HG02798 (cell line): ENCODE measurements at regions not wholly inside any gene's neighbourhood (a gene's known extent, or its start where the extent isn't known, plus 50 kb on each side); places are given as distances from the start of the nearest gene placed in this dataset.
A peak's percentile ranks its signal among the peaks of the same experiment; 100 is the strongest.
"Not testable (repeated sequence)": the region's sequence is repeated elsewhere in the genome, so short reads cannot be mapped to it uniquely, and the experiment has no call there.

Source experiments
- ATAC-seq: cut with Tn5 transposase; IDR thresholded peaks from one replicate; pipeline ENCODE4 v1.9.1; 2021; ENCODE audit warnings: mild to moderate bottlenecking; ENCODE audit not compliant: unreplicated experiment, poor library complexity

DNA sequence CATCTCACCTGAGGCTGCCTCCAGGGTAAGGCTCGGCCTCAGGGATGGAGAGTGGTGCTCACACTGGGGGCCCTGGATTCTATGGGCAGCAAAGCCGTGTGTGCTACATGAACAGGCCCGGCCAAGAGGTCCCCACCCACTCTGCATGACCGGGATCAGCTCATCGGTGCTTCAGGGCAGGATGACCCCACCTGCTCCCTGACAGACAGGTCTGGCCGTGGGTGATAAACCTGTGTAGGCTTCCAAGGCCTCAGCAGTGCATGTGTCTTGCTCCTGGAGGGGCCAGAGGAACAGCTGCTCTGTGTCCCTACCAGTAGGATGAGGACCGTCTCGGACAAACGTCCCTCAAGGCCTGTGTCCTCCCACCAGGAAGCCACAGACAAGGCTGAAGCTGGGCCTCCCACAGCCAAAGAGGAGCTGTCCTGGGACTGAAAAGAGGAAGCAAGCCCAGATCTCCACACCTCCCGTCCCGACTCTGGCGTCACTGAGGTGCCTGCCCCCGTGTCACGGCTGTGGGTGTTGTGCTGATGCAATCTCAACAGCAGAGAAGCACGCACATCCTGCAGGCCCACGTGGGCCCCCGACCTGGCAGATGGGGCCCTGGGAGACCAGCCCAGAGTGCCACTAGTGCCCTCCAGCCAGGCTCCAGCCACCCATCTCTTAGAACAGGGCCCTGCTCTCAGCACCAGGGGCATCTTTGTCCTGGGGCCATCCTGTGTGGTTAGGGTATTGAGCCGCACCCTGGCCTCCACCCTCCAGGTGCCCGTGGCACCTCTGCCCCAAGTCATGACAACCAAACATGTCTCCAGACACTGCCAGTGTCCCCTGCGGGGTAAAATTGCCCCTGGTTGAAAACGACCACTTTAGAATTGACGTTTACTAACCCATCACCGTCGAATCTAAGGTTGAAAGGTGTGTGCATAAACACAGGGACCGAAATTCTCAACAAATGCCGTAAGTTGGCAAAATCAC is 5455.9 kb upstream of the TPTE start:
- peak; percentile 88 for ATAC-seq

GRCh38 chr21:5066682-5067251 is 5454.6 kb upstream of the TPTE start:
- not testable (repeated sequence) for ATAC-seq

DNA sequence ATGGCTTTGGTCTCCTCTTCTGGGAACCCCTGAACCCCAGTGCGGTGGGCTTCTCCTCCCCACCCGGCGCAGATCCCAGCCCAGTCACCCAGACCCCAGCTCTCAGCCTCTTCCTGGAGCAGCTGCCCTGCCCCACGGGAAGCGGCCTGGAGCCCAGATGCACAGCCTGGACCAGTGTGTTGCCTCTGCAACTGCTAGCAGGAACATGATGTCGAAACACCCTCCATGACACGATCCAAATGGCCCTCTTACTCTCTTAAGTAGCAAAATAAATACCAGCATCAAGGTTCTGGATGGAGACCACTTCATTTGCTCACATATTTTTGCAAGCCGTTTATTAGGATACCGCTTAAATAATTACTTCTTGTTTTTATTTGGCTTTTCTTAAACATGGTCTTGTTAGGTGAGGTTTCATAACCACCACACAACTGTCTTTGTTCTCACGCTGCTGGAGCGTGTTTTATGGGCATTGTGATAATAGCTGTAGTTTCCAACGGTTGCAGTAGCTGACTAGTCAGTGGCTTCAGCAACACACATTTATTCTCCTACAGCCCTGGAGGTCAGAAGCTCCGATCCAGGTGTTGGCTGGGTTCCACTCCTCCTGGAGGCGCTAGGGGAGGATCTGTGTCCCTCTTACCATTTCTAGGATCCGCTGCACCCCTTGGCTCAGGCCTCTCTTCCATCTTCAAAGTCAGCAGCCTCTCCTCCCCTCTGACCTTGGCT is 5453.9 kb upstream of the TPTE start:
- not testable (repeated sequence) for ATAC-seq

DNA sequence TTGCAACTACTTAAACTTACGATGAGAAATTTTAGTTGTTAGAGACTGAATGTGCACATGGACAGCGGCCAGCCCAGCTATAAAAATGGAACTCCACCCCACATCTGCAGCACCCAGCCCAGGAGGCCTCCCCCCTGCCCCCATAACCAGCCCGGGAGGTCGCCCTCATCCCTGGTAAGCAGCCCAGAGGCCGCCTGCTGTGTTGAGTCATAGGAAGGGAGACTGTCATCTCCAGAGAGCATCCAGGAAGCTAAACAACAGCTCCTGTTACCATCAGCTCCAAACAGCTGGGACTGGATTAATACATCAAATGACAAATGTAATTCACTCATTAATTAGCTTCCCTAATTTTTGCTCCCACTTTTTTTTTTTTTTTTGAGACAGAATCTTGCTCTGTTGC is 5452.7 kb upstream of the TPTE start:
- ATAC-seq: not testable (repeated sequence)

DNA sequence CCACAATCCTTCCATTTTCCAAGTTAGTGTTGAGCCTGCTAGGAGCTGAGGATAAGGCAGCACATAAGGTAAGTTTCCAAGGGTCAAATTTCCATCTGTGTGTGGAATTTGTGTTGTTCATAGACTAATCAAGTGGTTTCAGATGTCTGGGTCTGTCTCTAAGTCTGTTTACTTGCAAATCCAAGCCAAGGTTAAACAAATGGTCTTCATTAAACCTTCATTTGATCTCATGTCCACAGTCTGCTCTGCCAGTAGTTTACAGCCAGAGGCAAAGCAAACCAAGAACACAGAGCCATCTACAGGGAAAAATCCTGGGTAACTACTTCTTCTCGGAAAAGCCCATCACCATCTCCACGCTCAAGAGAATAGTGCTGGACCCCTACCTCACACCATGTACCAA is 5450.2 kb upstream of the TPTE start:
- ATAC-seq: not testable (repeated sequence)

DNA sequence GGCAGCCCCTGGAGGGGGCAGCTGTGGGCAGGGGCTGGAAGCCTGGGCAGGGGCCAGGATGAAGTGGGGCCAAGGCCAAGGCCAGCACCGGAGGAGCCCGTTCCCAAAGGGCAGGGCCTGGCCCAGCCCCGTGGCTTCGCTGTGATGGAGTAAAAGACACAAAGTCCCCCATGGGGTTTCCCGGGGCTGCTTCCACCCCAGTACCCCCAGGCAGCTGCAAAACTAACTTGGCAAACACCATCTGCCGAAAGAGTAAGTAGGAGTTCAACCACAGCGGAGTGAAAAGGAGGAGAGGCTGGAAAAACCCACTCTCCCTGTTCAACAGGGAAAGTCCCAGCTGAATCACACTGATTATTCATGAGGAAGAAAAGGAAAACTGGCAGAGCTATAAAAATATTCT is 5444.5 kb upstream of the TPTE start:
- not testable (repeated sequence) for ATAC-seq

- ATAC-seq: not testable (repeated sequence)
Measured at GRCh38 chr21:5079361-5079760, 5442.0 kb upstream of the TPTE start.

GRCh38 chr21:5080015-5080414 is 5441.4 kb upstream of the TPTE start:
- ATAC-seq: not testable (repeated sequence)

GRCh38 chr21:5084246-5084645 is 5437.1 kb upstream of the TPTE start:
- ATAC-seq: not testable (repeated sequence)

DNA sequence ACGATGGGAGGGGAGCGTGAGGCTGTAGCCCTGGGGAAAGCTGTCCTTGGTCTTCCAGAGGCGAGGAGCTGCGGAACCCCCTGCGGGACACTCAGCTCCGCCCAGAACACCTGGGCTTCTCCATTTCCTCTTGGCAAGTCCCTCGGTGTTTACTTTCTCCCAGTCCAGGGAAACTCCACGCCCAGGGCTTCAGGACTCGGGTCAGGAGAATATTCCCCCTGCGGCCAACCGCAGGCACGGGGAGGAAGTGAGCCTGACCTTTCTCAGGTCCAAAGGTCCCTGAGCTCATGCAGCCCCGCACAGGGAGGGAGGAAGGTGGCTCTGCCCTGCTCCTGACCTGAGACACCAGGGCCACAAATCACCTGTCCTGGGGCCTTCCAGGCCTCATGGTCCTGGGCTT is 5435.9 kb upstream of the TPTE start:
- ATAC-seq: not testable (repeated sequence)

- peak; percentile 70 for ATAC-seq
Measured at GRCh38 chr21:5086416-5086815, 5435.0 kb upstream of the TPTE start.

GRCh38 chr21:5088820-5089219 is 5432.6 kb upstream of the TPTE start:
- ATAC-seq: not testable (repeated sequence)

DNA sequence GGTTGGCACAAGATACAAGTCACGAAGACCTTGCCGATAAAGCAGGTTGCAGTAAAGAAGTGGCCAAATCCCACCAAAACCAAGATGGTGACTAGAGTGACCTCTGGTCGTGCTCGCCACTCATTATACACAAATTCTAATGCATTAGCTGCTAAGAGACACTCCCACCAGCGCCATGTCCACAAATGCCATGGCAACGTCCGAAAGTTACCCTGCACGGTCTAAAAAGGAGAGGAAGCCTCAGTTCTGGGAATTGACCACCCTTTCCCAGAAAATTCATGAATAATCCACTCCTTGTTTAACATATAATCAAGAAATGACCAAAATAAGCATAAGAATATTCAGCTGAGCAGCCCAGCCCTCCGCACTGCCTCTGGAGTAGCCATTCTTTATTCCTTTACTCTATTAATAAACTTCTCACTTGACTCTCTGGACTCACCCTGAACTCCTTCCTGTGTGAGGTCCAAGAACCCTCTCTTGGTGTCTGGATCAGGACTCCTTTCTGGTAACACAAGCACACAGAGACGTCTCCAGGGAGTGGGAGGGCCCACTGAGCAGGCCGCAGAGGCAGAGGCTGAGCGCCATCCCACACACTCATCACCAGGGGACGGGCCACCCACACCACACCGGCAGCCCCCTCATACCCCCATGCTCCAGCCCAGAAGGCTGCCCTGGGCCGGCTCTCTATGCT is 5431.8 kb upstream of the TPTE start:
- ATAC-seq: not testable (repeated sequence)

DNA sequence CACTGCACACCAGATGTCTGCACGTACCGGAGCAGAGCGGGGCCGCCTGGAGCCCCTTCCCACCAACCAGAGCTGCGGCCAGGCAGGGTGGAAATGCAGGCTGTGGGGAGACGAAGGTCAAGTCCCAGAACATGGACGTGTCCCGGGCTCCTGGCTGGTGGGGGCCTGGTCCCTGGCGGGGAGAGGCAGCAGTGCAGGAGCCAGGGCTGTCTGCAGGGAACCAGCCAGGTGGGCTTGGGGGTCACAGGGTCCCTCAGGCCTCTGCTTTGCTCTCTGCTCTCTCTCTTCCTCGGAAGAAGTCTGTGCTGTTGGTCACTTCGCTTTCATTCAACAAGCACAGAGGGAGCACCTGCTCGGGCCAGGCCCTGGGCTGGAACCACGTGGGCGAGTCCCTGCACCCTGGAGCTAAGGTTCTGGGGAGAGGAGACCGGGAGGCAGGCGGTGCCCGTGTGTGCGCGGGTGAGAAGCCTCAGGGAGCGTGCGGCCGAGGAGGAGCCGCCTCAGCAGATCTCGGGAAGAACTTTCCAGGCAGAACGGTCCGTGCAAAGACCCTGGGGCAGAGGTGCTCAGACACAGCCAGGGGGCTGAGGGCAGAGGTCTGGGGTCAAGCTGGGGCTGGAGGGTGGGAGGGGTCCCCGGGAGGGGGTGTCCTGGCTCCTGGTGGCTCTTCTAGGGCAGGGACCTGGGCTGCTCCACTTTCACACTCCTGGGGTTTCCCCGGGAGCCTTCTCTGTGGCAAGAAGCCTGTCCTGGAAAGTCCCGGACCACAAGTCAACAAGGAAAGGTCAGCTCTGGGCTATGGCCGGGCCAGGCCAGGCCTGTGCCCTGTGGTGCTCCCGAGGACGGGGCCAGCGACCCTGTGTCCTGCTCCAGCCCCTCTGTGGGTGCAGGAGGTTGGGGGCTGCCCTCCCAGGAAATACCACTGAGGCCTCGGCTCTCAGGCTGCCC is 5431.0 kb upstream of the TPTE start:
- not testable (repeated sequence) for ATAC-seq

GRCh38 chr21:5091274-5091673 is 5430.1 kb upstream of the TPTE start:
- not testable (repeated sequence) for ATAC-seq

- ATAC-seq: not testable (repeated sequence)
Measured at GRCh38 chr21:5095628-5096027, 5425.8 kb upstream of the TPTE start.

DNA sequence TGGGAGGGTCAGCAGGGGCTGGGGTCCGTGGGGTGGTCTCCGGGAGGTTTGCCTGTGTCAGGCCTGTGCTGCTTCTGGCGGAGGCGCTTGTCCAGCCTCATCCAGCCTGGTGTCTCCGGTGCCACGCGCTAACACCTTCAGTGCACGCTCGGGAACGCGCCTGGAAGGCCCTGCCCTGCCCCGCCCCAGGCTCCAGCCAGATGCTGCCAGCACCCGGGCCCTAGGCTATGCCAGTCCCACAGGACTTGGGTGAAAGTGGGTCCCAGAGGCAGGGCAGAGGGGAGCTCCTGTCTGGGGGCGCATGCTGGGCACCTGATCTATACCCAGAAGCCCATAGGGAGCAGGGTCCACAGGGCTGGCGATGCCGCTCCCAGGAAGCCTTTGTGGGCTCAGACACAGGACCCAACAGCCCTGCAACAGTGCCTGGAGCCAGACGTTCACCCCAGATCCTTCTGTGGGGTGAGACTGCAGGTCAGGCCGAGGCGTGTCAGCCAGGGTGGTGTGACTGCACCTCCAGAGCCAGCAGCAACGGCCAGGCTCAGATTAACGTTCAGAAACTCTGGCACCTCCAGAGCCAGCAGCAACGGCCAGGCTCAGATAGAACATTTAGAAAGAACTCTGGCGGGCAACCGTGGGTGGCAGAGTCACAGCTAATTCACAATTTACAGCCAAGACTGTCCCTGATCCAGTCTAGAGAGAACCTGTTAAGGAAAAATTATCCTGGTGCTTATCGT is 5423.2 kb upstream of the TPTE start:
- ATAC-seq: not testable (repeated sequence)

DNA sequence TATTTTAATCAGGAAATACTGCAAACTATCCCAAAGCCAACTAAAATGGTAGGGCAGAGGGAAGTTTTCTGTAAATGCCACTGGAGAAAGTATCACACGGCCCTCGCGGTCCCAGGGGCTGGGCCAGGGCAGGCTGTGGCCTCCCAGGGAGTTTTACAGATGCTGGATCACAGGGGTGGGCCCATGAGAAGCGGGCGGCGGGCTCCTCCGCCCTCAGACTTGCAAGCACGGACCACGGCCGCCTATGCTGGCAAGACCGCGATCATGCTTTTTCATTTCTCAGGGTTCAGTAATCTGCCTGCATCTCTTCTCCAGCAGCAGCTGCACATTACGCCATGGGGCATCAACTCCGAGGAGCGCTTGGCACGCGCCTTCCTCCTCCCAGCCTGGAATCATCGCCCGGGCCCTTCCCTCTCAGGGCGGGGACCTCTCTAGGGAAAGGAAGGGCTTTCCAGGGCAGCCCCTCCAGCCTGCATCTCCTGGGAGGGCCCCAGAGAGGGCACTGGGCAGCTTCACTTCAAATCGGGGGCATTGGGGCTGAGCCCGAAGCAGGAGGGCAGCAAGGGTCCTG is 5420.7 kb upstream of the TPTE start:
- not testable (repeated sequence) for ATAC-seq
